H1 (cell line): ENCODE measurements at regions not wholly inside any gene's neighbourhood (a gene's known extent, or its start where the extent isn't known, plus 50 kb on each side); places are given as distances from the start of the nearest gene placed in this dataset.

Experiments used
- CHD2 ChIP-seq: IDR thresholded peaks from 2 replicates; pipeline ENCODE4 v1.6.1; 2012; ENCODE audit warnings: low read length, improper control_type of control experiment
- SIX5 ChIP-seq: IDR thresholded peaks from 2 replicates; pipeline ENCODE4 v1.6.1; 2011; ENCODE audit warnings: mild to moderate bottlenecking, low read depth, low read length

DNA sequence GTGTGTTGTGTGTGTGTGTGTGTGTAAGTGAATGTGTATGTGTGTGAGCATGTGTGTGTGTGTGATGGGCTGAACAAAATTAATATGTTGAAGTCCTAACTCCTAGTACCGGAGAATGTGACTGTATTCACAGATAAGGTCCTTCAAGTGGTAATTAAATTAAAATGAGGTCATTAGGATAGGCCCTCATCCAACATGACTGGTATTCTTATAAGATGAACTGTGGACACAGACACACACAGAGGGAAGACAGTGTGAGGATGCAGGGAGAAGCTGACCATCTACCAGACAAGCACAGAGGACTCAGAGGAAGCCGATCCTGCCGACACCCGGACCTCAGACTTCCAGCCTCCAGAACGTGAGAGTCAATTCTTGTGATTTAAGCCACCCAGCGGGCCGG, 91.2 kb upstream of the PGBD5 start (continued):
- TF ChIP-seq SIX5 (no peak), CHD2 (no peak)
- TF ChIP-seq, all 59 proteins: peak for 0
